ENCODE measurements at regions not wholly inside any gene's neighbourhood (a gene's known extent, or its start where the extent isn't known, plus 50 kb on each side); places are given as distances from the start of the nearest gene placed in this dataset.

DNA sequence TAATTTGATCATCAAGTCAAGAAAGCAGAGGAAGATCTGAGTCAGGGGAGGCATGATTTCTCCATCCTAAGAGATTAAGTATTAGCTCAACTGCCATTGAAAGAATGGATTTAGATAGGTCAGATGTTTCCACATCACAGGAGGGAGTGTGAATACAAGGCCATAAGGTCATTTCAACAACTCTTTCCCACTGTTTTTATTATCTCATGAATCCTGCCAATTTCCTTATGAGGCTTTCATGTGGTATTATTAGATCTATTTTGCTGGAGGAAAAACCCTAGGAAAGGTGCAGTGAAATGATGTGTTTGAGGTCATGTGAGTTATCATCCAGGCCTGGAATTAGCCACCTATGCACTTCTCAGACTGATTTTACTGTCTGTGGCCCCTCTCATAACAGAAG, 269.0 kb downstream of the NOVA1 start:
- no peak overlapping the region for H3K4me3 ChIP-seq (ENCODE audit: low read depth in 2 of 2, low read length in 1 of 2)
- no peaks in the 10 kb centered on the region for H3K36me3 ChIP-seq (replicated peaks in 1 of 2; ENCODE audit: control insufficient read depth in 1 of 2, insufficient read depth in 2 of 2, low read length in 1 of 2)
- H3K79me2 ChIP-seq (ENCODE audit: insufficient read depth) = no peaks in the 10 kb centered on the region
- no peaks in the 10 kb centered on the region for H3K4me1 ChIP-seq (ENCODE audit: control insufficient read depth in 1 of 2, insufficient read depth in 2 of 2, low read depth in 1 of 2, low read length in 1 of 2)
- no peak overlapping the region for H2AFZ ChIP-seq (ENCODE audit: low read depth)
- H4K20me1 ChIP-seq (ENCODE audit: insufficient read depth) = no peaks in the 10 kb centered on the region
- ChIA-PET CTCF (interaction anchor here (1.6 kb wide), 1 partner anchor 65 kb away, joined by 3 read pairs; no protein-coding TSS in a partner anchor), POLR2A (no interaction called here)
- no peaks in the 10 kb centered on the region for H3K27me3 ChIP-seq (ENCODE audit: insufficient read depth)
- no peak overlapping the region for H3K4me2 ChIP-seq
- H3K9ac ChIP-seq = no peak overlapping the region
- H3K9me3 ChIP-seq = no peaks in the 10 kb centered on the region
- H3K9me2 ChIP-seq = no peaks in the 10 kb centered on the region
- DNase-seq = no peak
- TF ChIP-seq RFX5 (IDR thresholded peaks at IDR 0.05; ENCODE audit: low read length) = no peak
- no peak for TF ChIP-seq NFIC (IDR thresholded peaks at IDR 0.05; ENCODE audit: borderline replicate concordance)
- TF ChIP-seq CHD2 (IDR thresholded peaks at IDR 0.05; ENCODE audit: low read length, partially characterized antibody) = no peak
- TF ChIP-seq SIN3A (IDR thresholded peaks at IDR 0.05; ENCODE audit: borderline replicate concordance, low read depth, low read length) = no peak
- TF ChIP-seq, protein P1, sequence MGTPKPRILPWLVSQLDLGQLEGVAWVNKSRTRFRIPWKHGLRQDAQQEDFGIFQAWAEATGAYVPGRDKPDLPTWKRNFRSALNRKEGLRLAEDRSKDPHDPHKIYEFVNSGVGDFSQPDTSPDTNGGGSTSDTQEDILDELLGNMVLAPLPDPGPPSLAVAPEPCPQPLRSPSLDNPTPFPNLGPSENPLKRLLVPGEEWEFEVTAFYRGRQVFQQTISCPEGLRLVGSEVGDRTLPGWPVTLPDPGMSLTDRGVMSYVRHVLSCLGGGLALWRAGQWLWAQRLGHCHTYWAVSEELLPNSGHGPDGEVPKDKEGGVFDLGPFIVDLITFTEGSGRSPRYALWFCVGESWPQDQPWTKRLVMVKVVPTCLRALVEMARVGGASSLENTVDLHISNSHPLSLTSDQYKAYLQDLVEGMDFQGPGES (IDR thresholded peaks at IDR 0.05; ENCODE audit: low read depth, low read length) = no peak
- TF ChIP-seq GATA2 (CRISPR knock-in tag; IDR thresholded peaks at IDR 0.05) = no peak
- TF ChIP-seq, protein P2, sequence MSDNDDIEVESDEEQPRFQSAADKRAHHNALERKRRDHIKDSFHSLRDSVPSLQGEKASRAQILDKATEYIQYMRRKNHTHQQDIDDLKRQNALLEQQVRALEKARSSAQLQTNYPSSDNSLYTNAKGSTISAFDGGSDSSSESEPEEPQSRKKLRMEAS (IDR thresholded peaks at IDR 0.05; ENCODE audit: low read depth) = no peak
- no peak for TF ChIP-seq MEF2A (IDR thresholded peaks at IDR 0.05; ENCODE audit: borderline replicate concordance, low read depth)
- TF ChIP-seq, protein P3, sequence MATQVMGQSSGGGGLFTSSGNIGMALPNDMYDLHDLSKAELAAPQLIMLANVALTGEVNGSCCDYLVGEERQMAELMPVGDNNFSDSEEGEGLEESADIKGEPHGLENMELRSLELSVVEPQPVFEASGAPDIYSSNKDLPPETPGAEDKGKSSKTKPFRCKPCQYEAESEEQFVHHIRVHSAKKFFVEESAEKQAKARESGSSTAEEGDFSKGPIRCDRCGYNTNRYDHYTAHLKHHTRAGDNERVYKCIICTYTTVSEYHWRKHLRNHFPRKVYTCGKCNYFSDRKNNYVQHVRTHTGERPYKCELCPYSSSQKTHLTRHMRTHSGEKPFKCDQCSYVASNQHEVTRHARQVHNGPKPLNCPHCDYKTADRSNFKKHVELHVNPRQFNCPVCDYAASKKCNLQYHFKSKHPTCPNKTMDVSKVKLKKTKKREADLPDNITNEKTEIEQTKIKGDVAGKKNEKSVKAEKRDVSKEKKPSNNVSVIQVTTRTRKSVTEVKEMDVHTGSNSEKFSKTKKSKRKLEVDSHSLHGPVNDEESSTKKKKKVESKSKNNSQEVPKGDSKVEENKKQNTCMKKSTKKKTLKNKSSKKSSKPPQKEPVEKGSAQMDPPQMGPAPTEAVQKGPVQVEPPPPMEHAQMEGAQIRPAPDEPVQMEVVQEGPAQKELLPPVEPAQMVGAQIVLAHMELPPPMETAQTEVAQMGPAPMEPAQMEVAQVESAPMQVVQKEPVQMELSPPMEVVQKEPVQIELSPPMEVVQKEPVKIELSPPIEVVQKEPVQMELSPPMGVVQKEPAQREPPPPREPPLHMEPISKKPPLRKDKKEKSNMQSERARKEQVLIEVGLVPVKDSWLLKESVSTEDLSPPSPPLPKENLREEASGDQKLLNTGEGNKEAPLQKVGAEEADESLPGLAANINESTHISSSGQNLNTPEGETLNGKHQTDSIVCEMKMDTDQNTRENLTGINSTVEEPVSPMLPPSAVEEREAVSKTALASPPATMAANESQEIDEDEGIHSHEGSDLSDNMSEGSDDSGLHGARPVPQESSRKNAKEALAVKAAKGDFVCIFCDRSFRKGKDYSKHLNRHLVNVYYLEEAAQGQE (IDR thresholded peaks at IDR 0.05; ENCODE audit: low read depth, low read length) = no peak
- TF ChIP-seq, protein P4, sequence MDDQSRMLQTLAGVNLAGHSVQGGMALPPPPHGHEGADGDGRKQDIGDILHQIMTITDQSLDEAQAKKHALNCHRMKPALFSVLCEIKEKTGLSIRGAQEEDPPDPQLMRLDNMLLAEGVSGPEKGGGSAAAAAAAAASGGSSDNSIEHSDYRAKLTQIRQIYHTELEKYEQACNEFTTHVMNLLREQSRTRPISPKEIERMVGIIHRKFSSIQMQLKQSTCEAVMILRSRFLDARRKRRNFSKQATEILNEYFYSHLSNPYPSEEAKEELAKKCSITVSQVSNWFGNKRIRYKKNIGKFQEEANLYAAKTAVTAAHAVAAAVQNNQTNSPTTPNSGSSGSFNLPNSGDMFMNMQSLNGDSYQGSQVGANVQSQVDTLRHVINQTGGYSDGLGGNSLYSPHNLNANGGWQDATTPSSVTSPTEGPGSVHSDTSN (IDR thresholded peaks at IDR 0.05) = no peak
- TF ChIP-seq GABPA (IDR thresholded peaks at IDR 0.05; ENCODE audit: low read depth) = no peak
- TF ChIP-seq, protein P5, sequence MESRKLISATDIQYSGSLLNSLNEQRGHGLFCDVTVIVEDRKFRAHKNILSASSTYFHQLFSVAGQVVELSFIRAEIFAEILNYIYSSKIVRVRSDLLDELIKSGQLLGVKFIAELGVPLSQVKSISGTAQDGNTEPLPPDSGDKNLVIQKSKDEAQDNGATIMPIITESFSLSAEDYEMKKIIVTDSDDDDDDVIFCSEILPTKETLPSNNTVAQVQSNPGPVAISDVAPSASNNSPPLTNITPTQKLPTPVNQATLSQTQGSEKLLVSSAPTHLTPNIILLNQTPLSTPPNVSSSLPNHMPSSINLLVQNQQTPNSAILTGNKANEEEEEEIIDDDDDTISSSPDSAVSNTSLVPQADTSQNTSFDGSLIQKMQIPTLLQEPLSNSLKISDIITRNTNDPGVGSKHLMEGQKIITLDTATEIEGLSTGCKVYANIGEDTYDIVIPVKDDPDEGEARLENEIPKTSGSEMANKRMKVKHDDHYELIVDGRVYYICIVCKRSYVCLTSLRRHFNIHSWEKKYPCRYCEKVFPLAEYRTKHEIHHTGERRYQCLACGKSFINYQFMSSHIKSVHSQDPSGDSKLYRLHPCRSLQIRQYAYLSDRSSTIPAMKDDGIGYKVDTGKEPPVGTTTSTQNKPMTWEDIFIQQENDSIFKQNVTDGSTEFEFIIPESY (IDR thresholded peaks at IDR 0.05; ENCODE audit: borderline replicate concordance, low read depth) = no peak
- TF ChIP-seq, protein P6, sequence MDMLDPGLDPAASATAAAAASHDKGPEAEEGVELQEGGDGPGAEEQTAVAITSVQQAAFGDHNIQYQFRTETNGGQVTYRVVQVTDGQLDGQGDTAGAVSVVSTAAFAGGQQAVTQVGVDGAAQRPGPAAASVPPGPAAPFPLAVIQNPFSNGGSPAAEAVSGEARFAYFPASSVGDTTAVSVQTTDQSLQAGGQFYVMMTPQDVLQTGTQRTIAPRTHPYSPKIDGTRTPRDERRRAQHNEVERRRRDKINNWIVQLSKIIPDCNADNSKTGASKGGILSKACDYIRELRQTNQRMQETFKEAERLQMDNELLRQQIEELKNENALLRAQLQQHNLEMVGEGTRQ (IDR thresholded peaks at IDR 0.05; ENCODE audit: borderline replicate concordance, low read depth, low read length) = no peak
- H3F3A ChIP-seq (replicated peaks; ENCODE audit: insufficient read depth) = no peaks in the 10 kb centered on the region
- no peak overlapping the region for H3K27ac ChIP-seq (ENCODE audit: low read depth in 2 of 2, low read length in 1 of 2)

Measured in SK-N-SH (cell line).